ENCODE measurements at regions not wholly inside any gene's neighbourhood (a gene's known extent, or its start where the extent isn't known, plus 50 kb on each side); places are given as distances from the start of the nearest gene placed in this dataset.

DNA sequence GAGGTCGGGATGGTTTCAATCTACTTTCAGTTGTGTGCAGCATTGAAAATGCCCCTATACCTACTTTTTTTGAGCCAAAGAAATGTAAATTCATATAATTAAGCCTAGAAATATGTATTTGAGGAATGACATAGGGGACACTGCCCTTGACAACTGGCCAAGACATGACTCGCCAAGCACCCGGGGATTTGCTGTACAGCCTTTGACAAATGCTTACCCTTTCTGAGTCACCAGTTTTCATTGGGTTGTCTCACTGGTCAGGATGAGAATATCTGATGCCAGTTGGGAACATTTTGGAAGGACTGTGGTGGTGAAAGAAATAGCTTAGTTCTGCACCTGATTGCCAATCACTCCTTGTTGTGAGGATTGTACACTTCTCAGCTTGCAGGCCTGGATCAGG, 166.8 kb upstream of the HABP2 start:
- TF ChIP-seq, protein P1, sequence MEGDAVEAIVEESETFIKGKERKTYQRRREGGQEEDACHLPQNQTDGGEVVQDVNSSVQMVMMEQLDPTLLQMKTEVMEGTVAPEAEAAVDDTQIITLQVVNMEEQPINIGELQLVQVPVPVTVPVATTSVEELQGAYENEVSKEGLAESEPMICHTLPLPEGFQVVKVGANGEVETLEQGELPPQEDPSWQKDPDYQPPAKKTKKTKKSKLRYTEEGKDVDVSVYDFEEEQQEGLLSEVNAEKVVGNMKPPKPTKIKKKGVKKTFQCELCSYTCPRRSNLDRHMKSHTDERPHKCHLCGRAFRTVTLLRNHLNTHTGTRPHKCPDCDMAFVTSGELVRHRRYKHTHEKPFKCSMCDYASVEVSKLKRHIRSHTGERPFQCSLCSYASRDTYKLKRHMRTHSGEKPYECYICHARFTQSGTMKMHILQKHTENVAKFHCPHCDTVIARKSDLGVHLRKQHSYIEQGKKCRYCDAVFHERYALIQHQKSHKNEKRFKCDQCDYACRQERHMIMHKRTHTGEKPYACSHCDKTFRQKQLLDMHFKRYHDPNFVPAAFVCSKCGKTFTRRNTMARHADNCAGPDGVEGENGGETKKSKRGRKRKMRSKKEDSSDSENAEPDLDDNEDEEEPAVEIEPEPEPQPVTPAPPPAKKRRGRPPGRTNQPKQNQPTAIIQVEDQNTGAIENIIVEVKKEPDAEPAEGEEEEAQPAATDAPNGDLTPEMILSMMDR (IDR thresholded peaks at IDR 0.05): no peak
- no peak for TF ChIP-seq SIN3A (IDR thresholded peaks at IDR 0.05; ENCODE audit: borderline replicate concordance, insufficient read depth, low read depth, low read length)
- TF ChIP-seq TCF7L2 (IDR thresholded peaks at IDR 0.05; ENCODE audit: low read depth, low read length): no peak
- TF ChIP-seq POLR2AphosphoS5 (IDR thresholded peaks at IDR 0.05; ENCODE audit: low read depth, low read length): no peak
- TF ChIP-seq, protein P2, sequence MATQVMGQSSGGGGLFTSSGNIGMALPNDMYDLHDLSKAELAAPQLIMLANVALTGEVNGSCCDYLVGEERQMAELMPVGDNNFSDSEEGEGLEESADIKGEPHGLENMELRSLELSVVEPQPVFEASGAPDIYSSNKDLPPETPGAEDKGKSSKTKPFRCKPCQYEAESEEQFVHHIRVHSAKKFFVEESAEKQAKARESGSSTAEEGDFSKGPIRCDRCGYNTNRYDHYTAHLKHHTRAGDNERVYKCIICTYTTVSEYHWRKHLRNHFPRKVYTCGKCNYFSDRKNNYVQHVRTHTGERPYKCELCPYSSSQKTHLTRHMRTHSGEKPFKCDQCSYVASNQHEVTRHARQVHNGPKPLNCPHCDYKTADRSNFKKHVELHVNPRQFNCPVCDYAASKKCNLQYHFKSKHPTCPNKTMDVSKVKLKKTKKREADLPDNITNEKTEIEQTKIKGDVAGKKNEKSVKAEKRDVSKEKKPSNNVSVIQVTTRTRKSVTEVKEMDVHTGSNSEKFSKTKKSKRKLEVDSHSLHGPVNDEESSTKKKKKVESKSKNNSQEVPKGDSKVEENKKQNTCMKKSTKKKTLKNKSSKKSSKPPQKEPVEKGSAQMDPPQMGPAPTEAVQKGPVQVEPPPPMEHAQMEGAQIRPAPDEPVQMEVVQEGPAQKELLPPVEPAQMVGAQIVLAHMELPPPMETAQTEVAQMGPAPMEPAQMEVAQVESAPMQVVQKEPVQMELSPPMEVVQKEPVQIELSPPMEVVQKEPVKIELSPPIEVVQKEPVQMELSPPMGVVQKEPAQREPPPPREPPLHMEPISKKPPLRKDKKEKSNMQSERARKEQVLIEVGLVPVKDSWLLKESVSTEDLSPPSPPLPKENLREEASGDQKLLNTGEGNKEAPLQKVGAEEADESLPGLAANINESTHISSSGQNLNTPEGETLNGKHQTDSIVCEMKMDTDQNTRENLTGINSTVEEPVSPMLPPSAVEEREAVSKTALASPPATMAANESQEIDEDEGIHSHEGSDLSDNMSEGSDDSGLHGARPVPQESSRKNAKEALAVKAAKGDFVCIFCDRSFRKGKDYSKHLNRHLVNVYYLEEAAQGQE (IDR thresholded peaks at IDR 0.05; ENCODE audit: insufficient read depth in 1 of 2, low read depth in 2 of 2, low read length in 1 of 2): no peak
- no peak for ATAC-seq
- BruUV-seq (replicated peaks): no TSS peak
- Histone ChIP-seq H3K36me3 (ENCODE audit: control insufficient read depth, insufficient read depth, low read length) (no peaks in the 10 kb centered on the region), H3K4me1 (ENCODE audit: control insufficient read depth, insufficient read depth, low read length) (peaks cover 11% of the 10 kb centered on the region), H3K9me3 (ENCODE audit: control insufficient read depth, insufficient read depth, low read depth, low read length) (no peaks in the 10 kb centered on the region), H3K4me3 (ENCODE audit: low read depth in 2 of 2, low read length in 2 of 2) (no peak overlapping the region), H3K27me3 (ENCODE audit: control insufficient read depth, insufficient read depth, low read length) (peaks cover 24% of the 10 kb centered on the region), H3K27ac (ENCODE audit: low read length) (no peak overlapping the region)
- in situ Hi-C loops (cut with HindIII; ENCODE audit: low pct_unique_long_range_greater_than_20kb, low sequenced_read_pairs): no loop called here
- ChIA-PET CTCF (interaction anchor here (0.6 to 1.5 kb wide), 5 partner anchors 134 to 931 kb away, joined by 3 to 8 read pairs (median 4); no protein-coding TSS in a partner anchor), POLR2A (no interaction called here)
- intact Hi-C loops (cut with micrococcal nuclease; ENCODE audit: unreplicated experiment): loop anchor here (5.0 to 10.0 kb wide), 3 partner anchors 136 to 909 kb away; no protein-coding TSS in a partner anchor
- DNase-seq (ENCODE audit: low read depth, low spot score): no peak

DNA sequence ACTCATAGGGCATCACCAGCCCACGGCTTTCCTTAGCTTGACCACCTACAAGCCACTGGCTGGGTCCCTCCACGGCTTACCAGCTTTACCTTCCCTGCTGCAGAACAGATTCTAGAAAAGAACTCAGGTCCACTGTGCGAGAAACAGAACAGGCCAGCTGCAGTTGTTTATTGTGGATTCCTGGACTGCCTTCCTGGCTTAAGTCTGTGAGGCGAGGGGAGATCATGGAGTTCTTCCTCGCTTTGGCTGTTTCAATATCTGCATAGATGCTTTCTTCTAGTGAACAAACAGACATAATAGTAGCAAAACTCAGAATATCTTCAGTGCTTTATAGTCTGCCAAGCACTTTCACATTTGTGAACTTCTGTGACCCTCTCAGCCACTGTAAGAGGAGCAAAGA, 162.9 kb upstream of the HABP2 start:
- in situ Hi-C loops (cut with HindIII; ENCODE audit: low pct_unique_long_range_greater_than_20kb, low sequenced_read_pairs): no loop called here
- peaks cover 5% of the 10 kb centered on the region for H3K4me1 ChIP-seq (ENCODE audit: control insufficient read depth, insufficient read depth, low read length)
- peaks cover 18% of the 10 kb centered on the region for H3K27me3 ChIP-seq (ENCODE audit: control insufficient read depth, insufficient read depth, low read length)
- no peaks in the 10 kb centered on the region for H3K36me3 ChIP-seq (ENCODE audit: control insufficient read depth, insufficient read depth, low read length)
- DNase-seq (ENCODE audit: low read depth, low spot score): no peak
- TF ChIP-seq POLR2AphosphoS5 (IDR thresholded peaks at IDR 0.05; ENCODE audit: low read depth, low read length): no peak
- TF ChIP-seq SIN3A (IDR thresholded peaks at IDR 0.05; ENCODE audit: borderline replicate concordance, insufficient read depth, low read depth, low read length): no peak
- BruUV-seq (replicated peaks): no TSS peak
- no peaks in the 10 kb centered on the region for H3K9me3 ChIP-seq (ENCODE audit: control insufficient read depth, insufficient read depth, low read depth, low read length)
- H3K4me3 ChIP-seq (ENCODE audit: low read depth in 2 of 2, low read length in 2 of 2): no peak overlapping the region
- CTCF ChIA-PET: no interaction called here
- H3K27ac ChIP-seq (ENCODE audit: low read length): no peak overlapping the region
- POLR2A ChIA-PET: no interaction called here
- intact Hi-C loops (cut with micrococcal nuclease; ENCODE audit: unreplicated experiment): loop anchor here (5.0 to 10.0 kb wide), 4 partner anchors 132 to 913 kb away; no protein-coding TSS in a partner anchor
- ATAC-seq: no peak

DNA sequence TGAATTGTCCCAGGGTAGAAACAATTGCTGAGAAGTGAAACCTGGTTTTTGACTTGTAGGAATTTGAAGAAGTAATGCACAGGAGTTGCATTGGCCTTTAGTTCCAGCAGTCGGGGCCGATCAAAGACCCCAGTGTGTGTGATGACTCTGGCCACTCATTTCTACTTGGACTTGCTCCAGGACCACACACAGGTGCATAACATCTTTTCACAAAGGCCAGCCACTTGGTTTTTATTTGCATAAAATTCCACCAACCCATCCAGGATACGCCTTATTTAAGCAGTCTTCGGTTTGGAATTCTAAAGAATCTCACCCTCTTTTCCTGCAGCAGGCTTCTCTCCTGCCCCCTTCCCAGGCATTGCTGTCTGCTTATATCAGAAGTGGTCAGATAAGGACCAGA, 162.0 kb upstream of the HABP2 start:
- in situ Hi-C loops (cut with HindIII; ENCODE audit: low pct_unique_long_range_greater_than_20kb, low sequenced_read_pairs) (no loop called here), intact Hi-C loops (cut with micrococcal nuclease; ENCODE audit: unreplicated experiment) (loop anchor here (5.0 kb wide), 1 partner anchor 171 kb away; no protein-coding TSS in a partner anchor)
- POLR2A ChIA-PET: no interaction called here
- ATAC-seq (no peak), DNase-seq (ENCODE audit: low read depth, low spot score) (no peak)
- BruUV-seq (replicated peaks): no TSS peak
- no peaks in the 10 kb centered on the region for H3K9me3 ChIP-seq (ENCODE audit: control insufficient read depth, insufficient read depth, low read depth, low read length)
- peaks cover 18% of the 10 kb centered on the region for H3K27me3 ChIP-seq (ENCODE audit: control insufficient read depth, insufficient read depth, low read length)
- no peak overlapping the region for H3K27ac ChIP-seq (ENCODE audit: low read length)
- no peak overlapping the region for H3K4me3 ChIP-seq (ENCODE audit: low read depth in 2 of 2, low read length in 2 of 2)
- TF ChIP-seq, protein P1 (IDR thresholded peaks at IDR 0.05): no peak
- no peak for TF ChIP-seq POLR2AphosphoS5 (IDR thresholded peaks at IDR 0.05; ENCODE audit: low read depth, low read length)
- TF ChIP-seq, protein P2 (IDR thresholded peaks at IDR 0.05; ENCODE audit: insufficient read depth in 1 of 2, low read depth in 2 of 2, low read length in 1 of 2): no peak
- H3K36me3 ChIP-seq (ENCODE audit: control insufficient read depth, insufficient read depth, low read length): no peaks in the 10 kb centered on the region
- H3K4me1 ChIP-seq (ENCODE audit: control insufficient read depth, insufficient read depth, low read length): no peaks in the 10 kb centered on the region; the same call in 1 of the 2 replicates
- CTCF ChIA-PET: no interaction called here
